IMR-90 (cell line): ENCODE measurements at regions not wholly inside any gene's neighbourhood (a gene's known extent, or its start where the extent isn't known, plus 50 kb on each side); places are given as distances from the start of the nearest gene placed in this dataset.

Source experiments
- ATAC-seq: fragments of 200-7000 bp; cut with Tn5 transposase; 2 replicates; pipeline ENCODE4 v1.9.1; 2020; ENCODE audit warnings: low read depth, mild to moderate bottlenecking, moderate library complexity
- BruUV-seq: library from RNA; stranded (reverse); fragments of 400-500 nt; replicated peaks from 2 replicates; lab custom pipeline; 2021; lab: Mats Ljungman, UMichigan
- CTCF ChIA-PET: fragments of 300-600 bp; formaldehyde crosslinking; extraction: SDS; loops from one replicate; lab custom pipeline; 2021; ENCODE audit warnings: antibody characterized with exemption; lab: Yijun Ruan, JAX
- POLR2A ChIA-PET: fragments of 300-600 bp; sonication (Branson Sonifier 250); formaldehyde crosslinking; loops from one replicate; lab custom pipeline; 2022; ENCODE audit warnings: antibody characterized with exemption; ENCODE audit not compliant: unreplicated experiment; lab: Charles Lee
- DNase-seq: peaks from one replicate; pipeline ENCODE4 v3.0.0; 2013
- H2AFZ ChIP-seq: replicated peaks from 2 replicates; pipeline ENCODE3; 2013; ENCODE audit warnings: low read length, mild to moderate bottlenecking; ENCODE audit not compliant: poor library complexity
- H2AK5ac ChIP-seq: 2 replicates; pipeline ENCODE4 v1.6.1; 2013; ENCODE audit warnings: low read depth, low read length, inconsistent platforms
- H2AK9ac ChIP-seq: replicated peaks from 2 replicates; pipeline ENCODE3; 2013; ENCODE audit warnings: mild to moderate bottlenecking, low read depth, low read length, moderate library complexity; ENCODE audit not compliant: poor library complexity
- H2BK120ac ChIP-seq: 2 replicates; pipeline ENCODE4 v1.6.1; 2013; ENCODE audit warnings: low read depth, low read length, inconsistent platforms
- H2BK15ac ChIP-seq: 3 replicates; pipeline ENCODE4 v1.6.1; 2013; ENCODE audit warnings: low read depth, low read length, inconsistent platforms
- H2BK20ac ChIP-seq: 2 replicates; pipeline ENCODE4 v1.6.1; 2013; ENCODE audit warnings: low read depth, mild to moderate bottlenecking, inconsistent platforms, low read length, moderate library complexity
- H2BK5ac ChIP-seq: 2 replicates; pipeline ENCODE4 v1.6.1; 2013; ENCODE audit warnings: mild to moderate bottlenecking, low read depth, low read length, inconsistent platforms; ENCODE audit not compliant: poor library complexity, severe bottlenecking
- H3K14ac ChIP-seq: replicated peaks from 2 replicates; pipeline ENCODE4 v1.6.1; 2013; ENCODE audit warnings: low read depth, low read length, inconsistent platforms
- H3K18ac ChIP-seq: 2 replicates; pipeline ENCODE4 v1.6.1; 2013; ENCODE audit warnings: low read depth, low read length, control low read depth
- H3K23ac ChIP-seq: 2 replicates; pipeline ENCODE4 v1.6.1; 2013; ENCODE audit warnings: low read depth, low read length, inconsistent platforms
- H3K27ac ChIP-seq: 2 replicates; pipeline ENCODE4 v1.5.1; 2013; ENCODE audit warnings: mild to moderate bottlenecking, control low read depth, low read length; ENCODE audit not compliant: insufficient read depth
- H3K27me3 ChIP-seq: 2 replicates; pipeline ENCODE4 v1.6.1; 2013; ENCODE audit warnings: low read length; ENCODE audit not compliant: control insufficient read depth, insufficient read depth
- H3K36me3 ChIP-seq: 2 replicates; pipeline ENCODE4 v1.6.1; 2013; ENCODE audit warnings: low read length, mixed read lengths; ENCODE audit not compliant: control insufficient read depth, insufficient read depth
- H3K4ac ChIP-seq: 2 replicates; pipeline ENCODE4 v1.6.1; 2013; ENCODE audit warnings: low read depth, low read length, inconsistent platforms
- H3K4me1 ChIP-seq: 2 replicates; pipeline ENCODE4 v1.6.1; 2013; ENCODE audit warnings: low read length, mixed read lengths; ENCODE audit not compliant: control insufficient read depth, insufficient read depth
- H3K4me2 ChIP-seq: 2 replicates; pipeline ENCODE4 v1.6.1; 2013; ENCODE audit warnings: low read depth, mild to moderate bottlenecking, control low read depth, low read length, moderate library complexity
- H3K4me3 ChIP-seq: 2 replicates; pipeline ENCODE4 v1.5.1; 2013; ENCODE audit warnings: low read depth, mild to moderate bottlenecking, control low read depth, low read length, moderate library complexity; ENCODE audit not compliant: insufficient read depth
- H3K56ac ChIP-seq: 2 replicates; pipeline ENCODE4 v1.6.1; 2013; ENCODE audit warnings: low read length, inconsistent platforms; ENCODE audit not compliant: insufficient read depth; ENCODE audit errors: extremely low read depth
- H3K79me1 ChIP-seq, 2 experiments: 2 replicates each; pipeline ENCODE4 v1.6.1; 2013; ENCODE audit warnings: low read length in 2 of 2, inconsistent platforms in 1 of 2, low read depth in 1 of 2
- H3K9ac ChIP-seq: 2 replicates; pipeline ENCODE4 v1.6.1; 2013; ENCODE audit warnings: low read depth, low read length, control low read depth
- H3K9me1 ChIP-seq: 2 replicates; pipeline ENCODE4 v1.6.1; 2013; ENCODE audit warnings: low read length, inconsistent platforms; ENCODE audit not compliant: insufficient read depth
- H3K9me3 ChIP-seq: 2 replicates; pipeline ENCODE4 v1.6.1; 2013; ENCODE audit warnings: low read length; ENCODE audit not compliant: control insufficient read depth, insufficient read depth
- H4K20me1 ChIP-seq: 2 replicates; pipeline ENCODE4 v1.6.1; 2013; ENCODE audit warnings: low read length, inconsistent platforms; ENCODE audit not compliant: insufficient read depth
- H4K5ac ChIP-seq: 2 replicates; pipeline ENCODE4 v1.6.1; 2013; ENCODE audit warnings: mild to moderate bottlenecking, low read depth, low read length, control low read depth
- H4K8ac ChIP-seq, 2 experiments: 2 replicates each; pipeline ENCODE4 v1.6.1; 2013; ENCODE audit warnings: low read depth in 2 of 2, low read length in 2 of 2, control low read depth in 1 of 2, inconsistent platforms in 1 of 2
- H4K91ac ChIP-seq: 2 replicates; pipeline ENCODE4 v1.6.1; 2013; ENCODE audit warnings: low read depth, low read length, inconsistent platforms; ENCODE audit not compliant: insufficient read depth
- CEBPB ChIP-seq: IDR thresholded peaks from 2 replicates; pipeline ENCODE4 v1.6.1; 2012; ENCODE audit warnings: low read depth, low read length, improper control_type of control experiment
- MAFK ChIP-seq: IDR thresholded peaks from 2 replicates; pipeline ENCODE4 v1.6.1; 2012; ENCODE audit warnings: low read depth, low read length, improper control_type of control experiment
- MAZ ChIP-seq: IDR thresholded peaks from 2 replicates; pipeline ENCODE4 v1.6.1; 2012; ENCODE audit warnings: low read depth, mild to moderate bottlenecking, low read length, improper control_type of control experiment, moderate library complexity, borderline replicate concordance
- MXI1 ChIP-seq: IDR thresholded peaks from 2 replicates; pipeline ENCODE4 v1.6.1; 2012; ENCODE audit warnings: low read depth, mild to moderate bottlenecking, low read length, moderate library complexity, borderline replicate concordance
- NFE2L2 ChIP-seq: fragments of 150-350 bp; IDR thresholded peaks from 2 replicates; pipeline ENCODE4 v1.6.1; 2016; ENCODE audit warnings: low read depth, mild to moderate bottlenecking, low read length
- WGBS, 2 experiments: methylation state at CpG; one replicate each; pipeline versions ENCODE4 v1.1.5 to v1.1.7; 2013; ENCODE audit warnings: missing lambda C conversion rate in 2 of 2; ENCODE audit not compliant: insufficient read length in 1 of 2; ENCODE audit errors: extremely low coverage in 2 of 2; 5-methylcytosine and 5-hydroxymethylcytosine counted together
- dilution Hi-C: fragments of 300-500 bp; cut with HindIII; formaldehyde crosslinking; loops from one replicate; pipeline ENCODE4 v1.14.3; 2018; ENCODE audit warnings: low sequenced_read_pairs; ENCODE audit not compliant: unreplicated experiment
- in situ Hi-C: fragments of 300-500 bp; cut with MboI; formaldehyde crosslinking; loops from 3 replicates; pipeline ENCODE4 v1.14.3; 2019; ENCODE audit warnings: low sequenced_read_pairs, inconsistent platforms, mixed read lengths
- intact Hi-C: fragments of 100-400 bp; cut with micrococcal nuclease; formaldehyde crosslinking; loops from 2 replicates; pipeline ENCODE4 v1.10.0; 2022
- TF ChIP-seq, protein P1 (sequence below): fragments of 150-350 bp; IDR thresholded peaks from 2 replicates; pipeline ENCODE4 v1.6.1; 2017; ENCODE audit warnings: mild to moderate bottlenecking, antibody characterized with exemption, low read length, low read depth

DNA sequence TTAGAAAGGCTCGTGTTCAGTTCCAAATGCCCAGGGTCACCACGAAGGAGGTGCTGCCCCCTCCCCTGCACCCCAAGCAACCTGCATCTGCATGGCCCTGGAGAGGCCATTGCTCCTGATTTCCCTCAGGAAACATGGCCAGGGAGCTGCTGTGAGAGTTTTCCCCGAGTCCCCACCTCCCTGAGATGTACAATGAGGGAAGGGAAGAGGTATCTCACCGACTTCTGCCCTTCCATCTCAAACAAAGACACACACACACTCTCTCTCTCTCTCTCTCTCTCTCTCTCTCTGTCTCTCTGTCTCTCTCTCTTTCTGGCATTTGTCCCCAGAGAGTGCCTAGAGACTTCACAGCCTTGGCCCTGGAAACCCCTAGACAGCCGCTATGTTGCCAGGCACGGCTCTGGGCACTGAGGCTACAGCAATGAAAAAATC, 120.4 kb downstream of the MRPL14 start (continued):
- no peak for TF ChIP-seq MAFK
- no peak for TF ChIP-seq CEBPB
- TF ChIP-seq NFE2L2 = no peak
- no peak for TF ChIP-seq MXI1

DNA sequence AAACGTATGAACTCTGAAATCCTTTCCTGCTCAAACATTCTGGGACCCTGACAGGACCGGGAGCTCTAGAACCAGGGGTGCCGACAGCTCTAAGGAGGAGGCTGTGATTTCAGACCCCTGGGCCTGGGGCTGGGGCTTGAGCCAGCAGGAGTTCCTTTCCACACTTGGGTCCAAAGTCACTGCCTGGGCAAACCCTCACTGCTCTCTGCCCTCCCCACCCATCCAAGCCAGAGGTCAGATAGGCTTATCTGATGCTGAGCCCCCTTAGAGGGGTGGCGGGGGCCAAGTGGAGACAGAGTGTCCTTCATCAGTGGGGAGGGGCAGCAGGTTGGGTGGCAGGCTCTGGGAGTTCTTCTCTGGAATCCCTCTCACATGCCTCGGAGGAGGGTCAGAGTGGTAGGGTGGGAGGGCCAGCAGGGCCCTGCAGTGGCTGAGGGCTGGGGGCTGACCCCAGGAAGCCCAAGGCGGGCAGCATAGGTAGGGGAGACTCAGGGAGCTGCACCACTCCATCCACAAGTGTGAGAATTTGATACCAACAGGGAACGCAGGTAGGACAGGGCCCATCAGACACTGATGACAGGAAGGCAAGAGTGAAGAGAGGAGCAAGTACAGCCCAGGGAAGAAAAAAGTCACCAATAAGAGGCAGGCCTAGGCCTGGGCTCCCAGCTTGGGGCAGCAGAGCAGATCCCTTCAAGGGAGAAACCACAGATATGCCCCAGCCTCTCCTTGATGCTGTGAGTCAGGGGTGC, 121.0 kb downstream of the MRPL14 start:
- ChIA-PET POLR2A (no interaction called here), CTCF (interaction anchor here (0.9 kb wide), 1 partner anchor 48 kb away, joined by 3 read pairs; no protein-coding TSS in a partner anchor)
- H2AK9ac ChIP-seq = peak overlapping the region; percentile 84
- H3K27me3 ChIP-seq = no peaks in the 10 kb centered on the region
- H3K36me3 ChIP-seq = no peaks in the 10 kb centered on the region
- peak overlapping the region; percentile 85 for H2AK5ac ChIP-seq
- DNase-seq (peak; percentile 59), ATAC-seq (no peak)
- intact Hi-C loops (no loop called here), dilution Hi-C loops (no loop called here), in situ Hi-C loops (no loop called here)
- peak overlapping the region; percentile 57 for H2AFZ ChIP-seq
- H3K79me1 ChIP-seq = no peaks in the 10 kb centered on the region
- no peak overlapping the region for H3K4me2 ChIP-seq
- H3K9me1 ChIP-seq = peaks cover 16% of the 10 kb centered on the region
- peak overlapping the region; percentile 27 for H3K18ac ChIP-seq
- H4K8ac ChIP-seq = peak overlapping the region; percentile 36 to 57; a peak in 3 of 4 replicates
- peak overlapping the region; percentile 55 for H3K14ac ChIP-seq
- no peak overlapping the region for H3K23ac ChIP-seq
- peaks cover 38% of the 10 kb centered on the region for H3K4me1 ChIP-seq
- H2BK120ac ChIP-seq = peak overlapping the region; percentile 67
- no TSS peak for BruUV-seq
- H3K9ac ChIP-seq = 0 out of 2 replicates have a peak overlapping the region, but pooled peaks have one; percentile 26
- H3K4me3 ChIP-seq = no peak overlapping the region
- H3K56ac ChIP-seq = no peak overlapping the region
- peak overlapping the region; percentile 91; the same call in 2 of the 3 replicates for H2BK15ac ChIP-seq
- peak overlapping the region; percentile 76 for H4K91ac ChIP-seq
- H3K9me3 ChIP-seq = no peaks in the 10 kb centered on the region
- peak overlapping the region; percentile 92 for H2BK20ac ChIP-seq
- 0 out of 2 replicates have a peak, but pooled peaks have one; percentile 17 for TF ChIP-seq MAZ
- TF ChIP-seq, protein P1, sequence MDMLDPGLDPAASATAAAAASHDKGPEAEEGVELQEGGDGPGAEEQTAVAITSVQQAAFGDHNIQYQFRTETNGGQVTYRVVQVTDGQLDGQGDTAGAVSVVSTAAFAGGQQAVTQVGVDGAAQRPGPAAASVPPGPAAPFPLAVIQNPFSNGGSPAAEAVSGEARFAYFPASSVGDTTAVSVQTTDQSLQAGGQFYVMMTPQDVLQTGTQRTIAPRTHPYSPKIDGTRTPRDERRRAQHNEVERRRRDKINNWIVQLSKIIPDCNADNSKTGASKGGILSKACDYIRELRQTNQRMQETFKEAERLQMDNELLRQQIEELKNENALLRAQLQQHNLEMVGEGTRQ = no peak
- 100% methylated on average over 1 of the region's 7 CpGs; no CpG with 5 or more reads in 1 of the 2 experiments for WGBS, 2 experiments
- peak overlapping the region; percentile 78 for H4K5ac ChIP-seq
- no peak overlapping the region; the same call in 1 of the 2 replicates for H3K27ac ChIP-seq
- H3K4ac ChIP-seq = peak overlapping the region; percentile 95
- H4K20me1 ChIP-seq = no peaks in the 10 kb centered on the region
- H2BK5ac ChIP-seq = peak overlapping the region; percentile 57
